Mesothelial cell of epicardium (in vitro differentiated cells): ENCODE measurements at regions not wholly inside any gene's neighbourhood (a gene's known extent, or its start where the extent isn't known, plus 50 kb on each side); places are given as distances from the start of the nearest gene placed in this dataset.

Source experiments
- DNase-seq, 2 experiments: peaks; one replicate each; pipeline ENCODE4 v3.0.0; 2021; ENCODE audit warnings: low spot score in 2 of 2; ENCODE audit not compliant: unreplicated experiment in 2 of 2
- H3K27ac Mint-ChIP-seq: 2 replicates; pipeline ENCODE4 v1.8.0; 2021; ENCODE audit warnings: mixed read lengths
- H3K27me3 Mint-ChIP-seq: 2 replicates; pipeline ENCODE4 v1.8.0; 2021; ENCODE audit warnings: low read depth, mixed read lengths
- H3K36me3 Mint-ChIP-seq: 2 replicates; pipeline ENCODE4 v1.8.0; 2021; ENCODE audit warnings: mixed read lengths
- H3K4me1 Mint-ChIP-seq: 2 replicates; pipeline ENCODE4 v1.8.0; 2021; ENCODE audit warnings: mixed read lengths
- H3K4me3 Mint-ChIP-seq: 2 replicates; pipeline ENCODE4 v1.8.0; 2021; ENCODE audit warnings: mild to moderate bottlenecking, moderate library complexity, mixed read lengths
- H3K9me3 Mint-ChIP-seq: 2 replicates; pipeline ENCODE4 v1.8.0; 2021; ENCODE audit warnings: mixed read lengths
- CTCF ChIP-seq: fragments of 200-600 bp; sonication (generic); IDR thresholded peaks from one replicate; pipeline ENCODE4 v1.5.0; 2021; ENCODE audit warnings: antibody characterized with exemption; ENCODE audit not compliant: unreplicated experiment

GRCh38 chr2:128375454-128375853 lies 56.8 kb upstream of the HS6ST1 start:
- no peak for DNase-seq
- no peaks in the 10 kb centered on the region for H3K36me3 Mint-ChIP-seq
- H3K27ac Mint-ChIP-seq, result peak overlapping the region; percentile 50
- H3K9me3 Mint-ChIP-seq, result no peaks in the 10 kb centered on the region
- peaks cover 62% of the 10 kb centered on the region for H3K4me1 Mint-ChIP-seq
- no peak overlapping the region for H3K4me3 Mint-ChIP-seq
- H3K27me3 Mint-ChIP-seq, result no peaks in the 10 kb centered on the region
- TF ChIP-seq CTCF, result no peak

- no peaks in the 10 kb centered on the region for H3K9me3 Mint-ChIP-seq
- H3K27ac Mint-ChIP-seq, result peak overlapping the region; percentile 6
- H3K36me3 Mint-ChIP-seq, result no peaks in the 10 kb centered on the region
- no peak for TF ChIP-seq CTCF
- H3K4me3 Mint-ChIP-seq, result no peak overlapping the region
- no peak for DNase-seq
- H3K27me3 Mint-ChIP-seq, result no peaks in the 10 kb centered on the region
- peaks cover 59% of the 10 kb centered on the region for H3K4me1 Mint-ChIP-seq
Observed at GRCh38 chr2:128376241-128377041, 57.8 kb upstream of the HS6ST1 start.

- Mint-ChIP-seq H3K36me3 (no peaks in the 10 kb centered on the region), H3K9me3 (no peaks in the 10 kb centered on the region), H3K4me3 (no peak overlapping the region), H3K4me1 (peaks cover 55% of the 10 kb centered on the region), H3K27me3 (no peaks in the 10 kb centered on the region), H3K27ac (no peak overlapping the region)
- DNase-seq, result peak in 1 of 2 experiments; percentile 36
- no peak for TF ChIP-seq CTCF
Observed at GRCh38 chr2:128377071-128377910, 58.6 kb upstream of the HS6ST1 start.

- peaks cover 47% of the 10 kb centered on the region for H3K4me1 Mint-ChIP-seq
- DNase-seq, result peak; percentile 14 to 39
- no peak overlapping the region for H3K4me3 Mint-ChIP-seq
- peak overlapping the region; percentile 43 for H3K27ac Mint-ChIP-seq
- H3K9me3 Mint-ChIP-seq, result no peaks in the 10 kb centered on the region
- H3K27me3 Mint-ChIP-seq, result no peaks in the 10 kb centered on the region
- H3K36me3 Mint-ChIP-seq, result no peaks in the 10 kb centered on the region
- TF ChIP-seq CTCF, result no peak
Observed at GRCh38 chr2:128378231-128379020, 59.8 kb upstream of the HS6ST1 start.

- DNase-seq, result peak; percentile 11 to 59
- Mint-ChIP-seq H3K27me3 (no peaks in the 10 kb centered on the region), H3K9me3 (no peaks in the 10 kb centered on the region), H3K4me3 (no peak overlapping the region), H3K27ac (peak overlapping the region; percentile 80), H3K36me3 (no peaks in the 10 kb centered on the region), H3K4me1 (peaks cover 38% of the 10 kb centered on the region)
- no peak for TF ChIP-seq CTCF
Observed at GRCh38 chr2:128379021-128380015, 60.6 kb upstream of the HS6ST1 start.
